VCaP (cell line): ENCODE measurements at regions not wholly inside any gene's neighbourhood (a gene's known extent, or its start where the extent isn't known, plus 50 kb on each side); places are given as distances from the start of the nearest gene placed in this dataset.

Source experiments
- H3K27ac ChIP-seq: fragments of 450-650 bp; 2 replicates; pipeline ENCODE4 v1.5.1; 2017
- CTCF ChIP-seq: fragments of 450-650 bp; conservative IDR thresholded peaks from 2 replicates; pipeline ENCODE4 v1.5.1; 2017; ENCODE audit warnings: mild to moderate bottlenecking, moderate library complexity

DNA sequence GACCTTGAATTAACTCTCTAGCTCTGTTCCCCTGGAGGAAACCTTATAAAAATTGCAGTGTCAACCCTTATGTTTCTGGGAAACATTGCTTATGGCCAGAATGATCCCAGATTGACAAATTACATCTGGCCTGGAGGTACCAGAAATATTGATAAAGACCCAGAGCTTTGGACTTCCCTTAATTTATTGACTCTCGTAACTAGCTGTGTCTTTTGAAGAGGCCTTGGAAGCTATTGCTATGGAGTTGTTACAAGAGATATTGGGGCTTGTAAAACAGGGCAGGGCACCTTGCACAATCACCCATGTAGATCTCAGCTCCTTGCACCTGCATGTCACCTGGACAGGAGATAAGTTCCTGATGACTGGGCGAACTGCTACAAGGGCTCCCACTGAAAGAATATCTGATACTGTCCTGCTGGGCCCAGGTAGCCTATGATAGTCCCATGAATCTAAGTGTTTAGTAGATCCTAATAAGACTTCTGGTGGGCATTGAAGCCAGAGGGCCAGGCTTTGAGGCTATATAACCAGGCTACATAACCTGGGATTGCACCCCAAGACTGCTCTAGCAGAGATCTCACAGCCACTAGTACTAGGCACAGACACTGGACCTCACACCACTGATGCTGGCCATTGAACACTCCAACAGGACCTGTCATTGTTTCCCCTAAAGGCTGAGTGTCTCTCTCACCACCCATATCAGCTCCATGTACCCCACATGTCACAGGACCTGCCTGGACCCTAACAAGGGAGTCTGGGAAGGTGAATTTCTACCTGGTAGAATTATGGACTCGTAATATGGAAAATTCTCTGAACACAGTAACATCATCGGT lies 135.7 kb upstream of the PWP1 start:
- no peak overlapping the region for H3K27ac ChIP-seq
- no peak for TF ChIP-seq CTCF

DNA sequence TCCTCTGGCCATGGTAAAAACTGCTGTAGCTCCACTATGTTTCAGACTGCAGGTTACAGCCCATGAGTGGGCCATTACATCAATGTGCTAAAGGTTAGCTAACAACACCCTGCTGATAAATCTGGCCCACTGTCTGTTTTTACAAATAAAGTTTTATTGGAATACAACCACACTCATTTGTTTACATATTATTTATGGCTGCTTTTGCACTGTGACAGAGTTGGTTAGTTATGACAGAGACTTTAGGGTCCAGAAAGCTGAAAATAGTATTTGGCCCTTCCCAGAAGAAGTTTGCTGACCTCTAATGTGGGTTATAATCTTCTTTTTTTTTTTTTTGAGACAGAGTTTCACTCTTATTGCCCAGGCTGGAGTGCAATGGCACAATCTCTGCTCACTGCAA lies 134.2 kb upstream of the PWP1 start:
- H3K27ac ChIP-seq, result no peak overlapping the region
- TF ChIP-seq CTCF, result no peak

GRCh38 chr12:107552263-107552662 lies 133.3 kb upstream of the PWP1 start:
- no peak for TF ChIP-seq CTCF
- no peak overlapping the region for H3K27ac ChIP-seq

- no peak for TF ChIP-seq CTCF
- no peak overlapping the region for H3K27ac ChIP-seq
Measured at GRCh38 chr12:107553211-107553765, 132.3 kb upstream of the PWP1 start.

GRCh38 chr12:107554941-107555340 lies 130.7 kb upstream of the PWP1 start:
- no peak overlapping the region for H3K27ac ChIP-seq
- no peak for TF ChIP-seq CTCF

GRCh38 chr12:107557026-107557425 lies 128.6 kb upstream of the PWP1 start:
- TF ChIP-seq CTCF, result no peak

DNA sequence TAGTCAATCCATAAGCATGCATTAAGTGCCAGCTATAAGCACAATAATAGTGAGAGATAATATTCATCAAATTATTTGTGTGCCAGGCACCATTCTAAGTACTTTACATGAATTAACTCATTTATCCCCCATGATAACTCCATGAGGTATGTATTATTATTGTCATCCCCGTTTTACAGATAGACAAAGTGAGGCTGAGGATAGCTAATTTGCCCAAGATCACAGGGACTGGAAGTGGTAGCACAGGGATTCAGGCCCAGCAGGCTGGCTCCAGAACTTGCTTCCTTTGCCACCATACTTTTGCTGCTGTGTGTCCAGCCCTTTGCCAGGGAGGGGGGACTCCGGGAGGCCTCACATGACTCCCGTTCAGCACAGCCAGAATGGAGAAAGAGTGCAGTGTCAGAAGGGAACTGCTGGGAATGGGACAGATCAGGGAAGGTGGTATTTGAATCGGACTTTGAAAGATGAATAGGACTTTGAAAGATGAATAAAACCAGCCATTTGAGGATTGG lies 128.0 kb upstream of the PWP1 start:
- no peak overlapping the region for H3K27ac ChIP-seq
- no peak for TF ChIP-seq CTCF

More at GRCh38 chr12:107557026-107557425, 128.6 kb upstream of the PWP1 start:
- no peak overlapping the region for H3K27ac ChIP-seq
